DMS79 treated with DMSO at 0.1 percent for 48 hours (cell line): ENCODE measurements at regions not wholly inside any gene's neighbourhood (a gene's known extent, or its start where the extent isn't known, plus 50 kb on each side); places are given as distances from the start of the nearest gene placed in this dataset.
A peak's percentile ranks its signal among the peaks of the same experiment; 100 is the strongest.

Source experiments
- DNase-seq: peaks from one replicate; lab custom pipeline; 2025; lab: John Stamatoyannopoulos, UW

GRCh38 chr17:33777674-33778073 is 477.4 kb upstream of the CCL2 start:
- no peak for DNase-seq

DNA sequence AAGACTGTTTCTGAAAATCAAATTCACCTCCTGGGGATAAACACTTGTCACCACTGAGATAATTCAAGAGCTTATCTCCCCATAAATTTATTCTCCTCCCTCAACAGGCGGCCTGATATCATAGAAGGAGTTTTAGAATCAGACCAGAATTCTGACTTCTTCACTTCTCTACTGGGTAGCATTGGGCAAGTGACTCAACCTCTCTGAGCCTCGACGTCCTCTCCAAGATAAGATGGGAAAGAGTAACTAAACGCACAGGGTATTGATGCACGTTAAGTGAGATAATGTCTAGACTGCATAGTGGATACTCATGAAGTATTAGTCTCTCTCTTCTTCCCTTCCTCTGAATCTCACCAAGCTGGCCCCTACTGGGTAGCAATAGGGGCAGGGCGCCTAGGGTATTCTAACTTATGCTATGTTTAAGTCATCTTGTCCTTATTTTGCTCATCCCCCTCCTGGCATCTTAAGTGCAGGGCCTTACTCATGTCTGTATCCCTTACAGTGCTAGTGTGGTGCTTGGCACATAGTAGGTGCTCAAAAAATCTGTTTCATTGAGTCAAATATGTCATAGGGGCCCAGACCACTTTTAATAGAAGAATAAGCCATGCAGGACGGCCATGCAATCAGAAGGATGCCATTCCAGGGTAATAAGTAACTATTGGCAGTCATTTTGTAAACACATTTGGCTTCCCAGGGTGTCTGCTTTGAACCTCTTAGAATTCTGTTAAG is 476.4 kb upstream of the CCL2 start:
- no peak for DNase-seq

GRCh38 chr17:33779234-33779591 is 475.9 kb upstream of the CCL2 start:
- peak; percentile 87 for DNase-seq

- no peak for DNase-seq
Observed at GRCh38 chr17:33785281-33785680, 469.8 kb upstream of the CCL2 start.

DNA sequence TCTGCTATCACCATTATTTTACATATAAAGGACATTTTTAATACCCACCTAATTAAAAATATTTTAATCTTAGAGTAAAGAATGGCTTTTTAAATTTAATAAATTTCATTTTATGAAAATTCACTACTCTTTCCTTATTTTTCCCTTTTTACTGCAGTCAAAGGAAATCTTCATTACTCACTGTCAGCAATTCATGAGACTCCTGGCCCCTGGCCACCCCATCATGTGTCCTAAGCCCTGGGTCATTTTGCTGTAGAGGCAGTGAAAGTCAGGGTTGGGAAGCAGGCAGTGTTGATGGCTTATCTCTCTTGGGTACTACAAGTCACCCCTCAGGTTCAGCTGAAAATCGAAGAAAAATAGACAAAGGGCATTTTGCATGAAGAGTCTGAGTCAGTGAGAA is 468.6 kb upstream of the CCL2 start:
- no peak for DNase-seq

DNA sequence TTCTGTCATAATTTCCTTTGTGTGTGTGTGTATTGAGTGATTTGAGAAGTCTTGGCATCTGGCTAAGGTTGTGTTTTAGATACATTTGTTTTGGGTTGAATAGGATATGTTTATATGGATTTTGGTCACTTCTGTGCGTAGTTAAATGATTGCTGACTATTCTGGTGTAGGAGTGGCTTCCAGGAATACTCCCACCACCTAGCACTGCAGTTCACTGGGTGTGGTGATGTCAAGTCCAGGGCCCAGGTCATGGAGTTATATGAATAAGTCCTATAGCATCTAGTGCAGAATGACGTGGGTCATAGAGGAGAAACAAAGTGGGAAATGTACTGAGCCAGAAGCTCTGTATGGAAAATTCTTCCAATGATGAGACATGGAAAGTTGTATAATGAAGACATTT is 465.4 kb upstream of the CCL2 start:
- no peak for DNase-seq

- DNase-seq, result no peak
Observed at GRCh38 chr17:33797181-33797580, 457.9 kb upstream of the CCL2 start.

- DNase-seq, result no peak
Observed at GRCh38 chr17:33798308-33798707, 456.8 kb upstream of the CCL2 start.

GRCh38 chr17:33802349-33803198 is 452.5 kb upstream of the CCL2 start:
- DNase-seq, result peak; percentile 95

GRCh38 chr17:33803199-33803685 is 451.8 kb upstream of the CCL2 start:
- DNase-seq, result peak; percentile 69

GRCh38 chr17:33803686-33804085 is 451.4 kb upstream of the CCL2 start:
- peak; percentile 60 for DNase-seq

DNA sequence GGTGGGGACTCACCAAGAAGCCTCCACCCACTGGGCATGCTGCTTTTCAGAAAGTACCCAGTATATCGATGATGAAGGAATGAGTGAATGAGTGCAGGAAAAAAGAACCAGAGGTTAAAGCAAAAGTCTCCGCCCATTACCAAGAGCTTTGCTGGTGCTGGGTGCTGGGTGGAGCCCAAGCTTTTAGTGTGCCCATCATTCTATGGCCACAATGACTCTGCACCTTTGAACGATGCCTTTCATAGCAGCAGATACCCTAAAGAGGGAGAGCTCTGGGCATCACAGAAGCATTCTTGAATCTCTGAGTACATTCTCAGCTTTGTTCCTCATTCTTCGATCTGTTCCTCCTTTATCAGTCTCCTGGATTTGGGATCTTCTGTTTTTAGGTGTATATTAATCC is 450.7 kb upstream of the CCL2 start:
- no peak for DNase-seq

DNA sequence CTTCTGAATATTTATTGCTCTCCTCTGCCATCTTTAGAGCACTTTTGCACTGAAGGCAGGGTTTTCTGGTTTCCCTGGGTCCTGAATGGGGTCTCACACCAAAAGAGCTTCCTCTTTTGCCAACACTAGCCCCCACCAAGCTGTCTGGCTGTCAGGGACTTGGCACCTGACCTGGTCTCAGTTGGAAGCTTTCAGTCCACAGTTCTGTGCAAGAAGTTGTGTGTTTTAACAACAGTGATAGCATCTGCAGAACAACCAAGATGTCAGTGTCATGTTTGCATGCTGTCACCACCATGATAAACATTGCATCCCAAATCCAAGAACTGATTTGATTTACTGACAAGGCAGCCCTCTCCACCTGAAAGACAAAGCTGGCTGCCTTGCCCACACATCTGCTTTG is 448.5 kb upstream of the CCL2 start:
- DNase-seq, result no peak

- DNase-seq, result no peak
Observed at GRCh38 chr17:33809748-33810147, 445.3 kb upstream of the CCL2 start.

- DNase-seq, result no peak
Observed at GRCh38 chr17:33811004-33811760, 443.9 kb upstream of the CCL2 start.

GRCh38 chr17:33811984-33812577 is 443.0 kb upstream of the CCL2 start:
- DNase-seq, result no peak

DNA sequence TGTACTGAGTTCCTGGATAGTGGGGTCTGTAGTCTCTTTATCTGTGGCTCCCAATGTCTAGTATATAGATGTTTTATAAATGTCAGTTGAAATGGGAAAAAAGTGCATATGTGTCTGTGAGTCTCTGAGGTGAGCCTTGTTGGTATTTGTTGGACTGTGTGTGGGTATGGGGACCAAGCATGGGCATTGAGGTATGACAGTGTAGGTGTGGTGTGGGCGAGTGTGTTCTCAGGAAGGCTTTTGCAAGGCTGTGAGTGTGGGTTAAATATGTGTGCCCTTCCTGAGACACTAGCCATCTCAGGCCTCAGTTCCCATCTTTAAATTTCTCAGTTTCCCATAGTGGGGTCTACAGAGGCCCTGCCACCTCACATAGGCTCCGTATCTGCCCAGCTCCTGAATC is 440.2 kb upstream of the CCL2 start:
- DNase-seq, result no peak

GRCh38 chr17:33816036-33816435 is 439.0 kb upstream of the CCL2 start:
- no peak for DNase-seq

GRCh38 chr17:33816842-33817617 is 438.1 kb upstream of the CCL2 start:
- DNase-seq, result no peak

DNA sequence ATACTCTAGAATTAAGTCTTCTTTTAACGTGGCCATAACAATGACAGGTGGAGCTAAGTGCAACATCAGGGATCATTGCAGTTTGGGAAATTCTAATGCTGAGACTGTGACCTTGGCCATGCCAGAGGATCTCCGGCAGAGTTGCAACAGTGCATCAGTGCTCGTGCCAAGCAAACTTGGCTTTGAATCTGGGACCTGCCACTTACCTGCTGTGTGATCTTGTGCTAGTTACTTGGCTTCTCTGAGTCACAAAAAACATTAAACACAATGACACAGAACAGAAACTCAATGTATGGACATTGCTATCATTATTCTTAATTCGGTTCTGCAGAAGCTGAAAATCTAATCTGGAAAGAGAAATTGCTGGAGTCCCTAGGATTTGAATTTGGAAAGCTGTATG is 435.5 kb upstream of the CCL2 start:
- DNase-seq, result no peak

- DNase-seq, result no peak
Observed at GRCh38 chr17:33832262-33832661, 422.8 kb upstream of the CCL2 start.
